Adrenal gland (tissue), 5 donors: ENCODE measurements at regions not wholly inside any gene's neighbourhood (a gene's known extent, or its start where the extent isn't known, plus 50 kb on each side); places are given as distances from the start of the nearest gene placed in this dataset.

Experiments
- CTCF ChIP-seq, 6 experiments: fragments of 450-650 bp in 4 of 6; fragments of 200-600 bp in 2 of 6; sonication (generic) in 1 of 6; IDR thresholded peaks; 1 replicate in 5 of 6; 2 replicates in 1 of 6; pipeline versions ENCODE4 v1.5.1 to v1.8.0; 2016 to 2021; ENCODE audit warnings: antibody characterized with exemption in 6 of 6, mild to moderate bottlenecking in 2 of 6, moderate library complexity in 1 of 6
- POLR2A ChIP-seq, 2 donors: fragments of 450-650 bp; IDR thresholded peaks; one replicate each; pipeline ENCODE4 v1.6.1; 2017; ENCODE audit warnings: antibody characterized with exemption in 2 of 2, mild to moderate bottlenecking in 2 of 2, moderate library complexity in 1 of 2
- donor health status: DM: no; HTN: no; CAD: no.

- TF ChIP-seq CTCF (IDR thresholded peaks at IDR 0.05) (no peak), POLR2A (IDR thresholded peaks at IDR 0.05) (no peak)
These were observed 72.8 kb upstream of the FAM9A start for GRCh38 chrX:8873956-8874355.
